ENCODE measurements at regions not wholly inside any gene's neighbourhood (a gene's known extent, or its start where the extent isn't known, plus 50 kb on each side); places are given as distances from the start of the nearest gene placed in this dataset.

- TF ChIP-seq CTCF (IDR thresholded peaks at IDR 0.05) (no peak), POLR2A (IDR thresholded peaks at IDR 0.05) (no peak)
Measured at GRCh38 chr21:22044431-22044830, 1046.2 kb downstream of the NCAM2 start.

Measured in Peyer's patch (tissue), 4 donors.